CD4-positive, alpha-beta T cell treated with Interferon gamma for 1 hour (primary cell): ENCODE measurements at regions not wholly inside any gene's neighbourhood (a gene's known extent, or its start where the extent isn't known, plus 50 kb on each side); places are given as distances from the start of the nearest gene placed in this dataset.
"Not testable (repeated sequence)": the region's sequence is repeated elsewhere in the genome, so short reads cannot be mapped to it uniquely, and the experiment has no call there.

Experiments
- DNase-seq: peaks from one replicate; pipeline ENCODE4 v3.0.0-alpha.2; 2020

DNA sequence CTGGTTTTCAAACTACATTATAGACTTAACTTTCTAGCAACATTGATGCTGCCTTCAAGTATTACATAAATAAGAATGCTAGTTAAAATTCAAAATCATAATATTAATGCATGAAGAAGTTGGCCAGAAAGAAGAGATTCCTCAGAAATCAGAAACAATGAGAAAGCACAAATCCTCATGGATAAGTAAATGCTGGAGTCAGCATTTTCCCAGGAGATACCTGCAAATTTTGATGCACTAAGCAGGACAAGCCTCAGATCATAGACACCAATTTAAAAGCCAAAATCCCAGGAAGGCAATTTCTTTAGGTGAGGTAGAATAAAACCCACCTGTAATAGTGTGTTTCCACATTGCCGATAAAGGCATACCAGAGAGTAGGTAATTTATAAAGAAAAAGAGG is 305.2 kb upstream of the TBX18 start:
- DNase-seq: no peak

DNA sequence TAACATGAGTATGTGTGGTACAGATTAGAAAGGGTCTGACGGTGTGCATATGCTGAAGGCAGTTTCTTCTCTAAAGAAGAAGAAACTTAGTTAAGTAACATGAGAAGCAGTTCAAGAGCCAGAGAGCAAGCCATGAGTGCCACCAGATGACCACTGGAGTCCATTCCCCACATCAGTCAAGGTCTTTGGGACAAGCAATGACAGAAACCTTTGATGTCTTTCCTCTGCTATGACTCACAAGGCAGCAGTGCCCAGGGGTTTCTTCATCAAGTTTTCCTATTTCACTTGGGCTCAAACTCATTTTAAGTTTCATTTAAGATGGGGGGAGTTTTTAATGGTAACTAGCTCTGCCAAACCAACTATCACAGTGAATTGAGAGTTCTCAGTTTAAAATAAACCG is 303.8 kb upstream of the TBX18 start:
- DNase-seq: no peak

DNA sequence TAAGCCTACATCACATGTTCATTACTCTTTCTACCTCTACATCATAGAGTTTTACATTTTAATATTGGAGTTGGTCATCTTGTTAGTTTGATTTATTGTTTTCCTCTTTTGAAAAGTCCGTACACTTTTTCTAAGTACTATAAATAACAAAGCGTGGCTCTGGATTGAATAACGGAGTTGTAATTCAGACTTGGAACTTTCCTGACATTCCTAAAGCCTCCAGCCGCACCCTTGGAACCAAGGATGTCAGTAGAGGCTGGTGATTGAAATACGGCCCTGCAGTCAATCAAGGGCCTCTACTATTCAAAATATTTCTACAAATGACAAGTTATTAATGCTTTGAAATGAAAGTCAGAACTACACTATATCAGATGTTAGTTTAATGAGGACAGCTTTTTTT is 301.9 kb upstream of the TBX18 start:
- no peak for DNase-seq

DNA sequence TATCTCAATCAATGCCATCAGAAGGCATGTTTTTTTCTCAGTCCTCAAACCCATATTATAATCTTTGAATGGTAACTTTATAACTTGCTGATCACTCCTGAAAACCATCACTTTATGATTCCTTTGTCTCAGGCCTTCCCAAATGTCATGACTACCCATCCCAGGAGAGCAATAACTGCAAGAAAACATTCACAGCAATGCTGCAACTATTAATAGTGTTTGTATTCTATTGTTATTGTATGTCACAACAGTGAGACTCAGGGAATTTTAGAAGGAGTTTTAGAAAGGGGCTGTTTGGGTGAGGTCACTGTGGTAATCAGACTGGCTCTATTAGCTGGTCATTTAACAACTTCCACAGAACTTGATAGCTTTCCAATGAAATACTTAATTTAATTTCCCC is 301.4 kb upstream of the TBX18 start:
- DNase-seq: no peak

DNA sequence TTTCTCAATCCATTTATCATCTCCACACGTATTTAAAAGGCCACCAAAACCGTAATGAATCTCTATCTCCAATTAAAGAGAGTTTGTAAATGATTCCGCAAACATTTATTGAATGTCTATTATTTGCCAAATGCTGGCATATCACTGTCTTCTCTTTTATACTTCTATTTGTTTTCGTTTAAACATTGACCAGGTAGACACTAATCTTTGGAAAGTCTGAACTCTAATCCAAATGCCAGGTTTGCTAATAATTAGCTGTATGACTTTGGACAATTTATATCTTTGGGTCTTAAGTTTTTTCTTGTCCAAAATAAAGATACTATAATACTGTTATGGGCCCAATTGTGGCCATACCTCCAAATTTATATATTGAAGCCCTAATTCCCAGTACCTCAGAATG is 299.2 kb upstream of the TBX18 start:
- DNase-seq: no peak

DNA sequence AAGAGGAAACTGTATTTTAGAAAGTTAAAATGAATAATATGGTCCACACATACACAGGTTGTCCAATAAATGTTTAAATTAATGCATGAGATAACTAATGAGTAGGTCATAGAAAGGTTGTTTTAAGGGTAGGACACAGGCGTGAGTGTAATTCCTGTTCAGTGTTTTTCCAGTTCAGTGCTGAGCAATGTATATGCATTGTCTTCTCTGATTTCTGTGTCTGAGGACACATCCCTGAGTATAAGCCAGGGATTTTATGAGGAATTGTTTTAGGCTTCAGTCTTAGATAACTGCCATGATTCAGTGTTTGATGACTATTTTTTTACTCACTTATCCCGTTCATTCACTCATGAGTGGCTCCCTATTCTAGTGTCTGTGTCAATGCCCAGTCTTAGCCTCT is 298.5 kb upstream of the TBX18 start:
- DNase-seq: no peak

DNA sequence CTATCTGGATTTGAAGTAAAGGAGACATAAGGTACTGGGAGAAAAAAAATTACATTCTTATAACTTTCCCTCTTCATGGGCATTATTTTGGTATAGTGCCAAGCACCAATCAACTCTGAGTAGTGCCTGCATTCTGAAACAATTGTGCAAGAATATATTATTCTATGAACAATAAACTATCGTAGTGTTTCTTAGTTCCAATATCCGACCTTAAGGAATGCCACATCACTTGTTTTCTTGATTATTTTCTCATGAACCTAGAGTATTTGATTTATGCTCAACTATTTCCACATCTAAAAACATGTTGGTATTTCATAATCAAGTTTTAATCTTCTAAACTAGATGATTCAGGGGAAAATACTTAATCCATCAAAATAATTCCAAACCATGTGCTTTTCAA is 294.4 kb upstream of the TBX18 start:
- DNase-seq: no peak

DNA sequence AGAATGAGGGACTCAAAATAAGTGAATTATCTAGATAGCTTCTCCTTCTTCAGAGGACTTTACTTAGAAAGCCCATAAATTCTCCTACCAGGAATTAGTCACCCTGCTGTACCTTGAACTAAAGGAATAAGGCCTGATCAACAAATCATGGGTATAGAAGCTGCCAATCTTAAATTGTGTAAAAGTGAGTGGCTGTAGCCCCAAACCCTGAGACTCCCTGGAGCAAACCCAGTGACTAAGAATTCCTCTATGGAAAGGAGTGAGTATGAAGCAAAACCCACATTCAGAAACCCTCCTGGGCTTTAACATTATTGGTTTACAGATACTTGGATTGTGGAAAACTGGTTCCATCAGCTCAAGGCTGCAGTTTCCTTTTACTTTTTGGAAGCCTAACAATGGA is 285.8 kb upstream of the TBX18 start:
- no peak for DNase-seq

DNA sequence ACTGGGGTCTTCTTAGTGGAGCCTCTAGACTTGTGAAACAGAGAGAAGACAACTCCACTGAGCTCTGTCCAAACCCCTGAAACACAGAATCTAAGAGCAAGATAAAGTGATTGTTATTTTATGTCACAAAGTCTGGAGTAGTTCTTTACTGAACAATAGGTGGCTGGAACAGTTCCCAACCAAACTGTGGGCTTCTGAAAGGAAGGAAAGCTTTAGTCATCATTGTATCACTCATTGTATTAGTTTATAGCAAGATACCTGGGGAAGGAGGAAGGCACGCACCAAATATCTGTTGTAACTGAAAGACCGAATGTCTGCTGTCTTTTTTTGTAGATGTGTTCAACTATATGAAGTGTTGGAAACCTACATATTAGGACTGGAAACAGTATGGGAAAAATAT is 284.9 kb upstream of the TBX18 start:
- DNase-seq: no peak

DNA sequence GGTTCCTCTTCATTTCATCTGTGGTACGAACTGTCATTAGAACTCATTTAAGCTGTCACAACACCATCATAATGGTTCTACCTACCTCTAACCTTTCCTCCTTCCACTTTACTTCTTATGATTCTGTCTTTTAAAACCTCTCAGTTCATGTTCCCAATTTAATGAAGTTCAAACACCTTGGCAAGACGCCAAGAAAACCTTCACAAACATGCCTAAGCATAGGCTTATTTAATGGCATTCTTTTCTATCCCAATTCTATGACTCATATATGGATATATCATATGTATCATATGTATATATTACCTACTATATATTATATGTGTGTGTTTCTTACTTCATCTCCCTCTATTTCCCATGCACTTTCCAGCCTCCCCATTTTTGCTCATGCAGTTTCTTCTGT is 283.4 kb upstream of the TBX18 start:
- no peak for DNase-seq

DNA sequence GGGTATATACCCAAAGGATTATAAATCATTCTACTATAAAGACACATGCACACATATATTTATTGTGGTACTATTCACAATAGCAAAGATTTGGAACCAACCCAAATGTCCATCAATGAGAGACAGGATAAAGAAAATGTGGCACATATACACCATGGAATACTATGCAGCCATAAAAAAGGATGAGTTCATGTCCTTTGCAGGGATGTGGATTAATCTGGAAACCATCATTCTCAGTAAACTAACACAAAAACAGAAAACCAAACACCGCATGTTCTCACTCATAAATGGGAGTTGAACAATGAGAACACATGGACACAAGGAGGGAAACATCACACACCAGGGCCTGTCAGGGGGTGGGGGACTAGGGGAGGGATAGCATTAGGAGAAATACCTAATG is 281.4 kb upstream of the TBX18 start:
- DNase-seq: not testable (repeated sequence)

DNA sequence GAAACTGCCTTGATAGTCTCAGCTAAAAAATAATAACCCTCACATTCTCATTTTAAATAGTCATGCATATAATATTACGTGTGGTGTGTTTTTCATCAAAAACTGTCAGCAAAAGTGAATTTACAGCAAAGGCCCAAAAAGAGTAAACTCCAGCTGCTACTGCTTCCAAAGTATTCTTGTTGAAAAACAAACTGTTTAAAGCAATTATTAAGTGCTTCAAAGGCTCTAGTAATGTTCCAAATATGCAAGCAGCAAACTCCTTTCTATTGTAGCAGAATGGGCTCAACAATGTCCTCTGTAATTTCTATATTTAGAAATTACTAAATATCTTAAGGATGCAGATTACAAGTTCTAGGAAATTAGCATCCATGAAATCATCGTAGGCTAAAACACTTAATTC is 280.0 kb upstream of the TBX18 start:
- no peak for DNase-seq

DNA sequence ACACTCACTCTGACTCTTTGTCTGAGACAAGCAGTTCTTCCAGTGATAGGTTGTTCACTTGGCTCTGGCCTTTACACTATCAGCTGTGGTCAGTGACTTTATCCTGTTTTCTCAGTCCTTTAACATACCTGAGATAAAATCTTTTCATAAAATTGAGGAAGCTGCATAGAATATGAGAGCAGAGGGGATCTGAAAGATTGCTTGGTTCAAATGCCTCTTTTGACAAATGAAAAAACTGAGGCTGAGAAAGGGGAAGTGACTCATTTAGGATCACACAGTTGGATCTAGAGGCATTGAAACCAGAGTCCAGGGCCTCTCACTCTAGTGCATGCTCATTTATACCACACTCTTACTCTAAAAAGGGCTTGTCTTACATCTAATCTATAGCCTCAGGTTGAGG is 277.0 kb upstream of the TBX18 start:
- no peak for DNase-seq

DNA sequence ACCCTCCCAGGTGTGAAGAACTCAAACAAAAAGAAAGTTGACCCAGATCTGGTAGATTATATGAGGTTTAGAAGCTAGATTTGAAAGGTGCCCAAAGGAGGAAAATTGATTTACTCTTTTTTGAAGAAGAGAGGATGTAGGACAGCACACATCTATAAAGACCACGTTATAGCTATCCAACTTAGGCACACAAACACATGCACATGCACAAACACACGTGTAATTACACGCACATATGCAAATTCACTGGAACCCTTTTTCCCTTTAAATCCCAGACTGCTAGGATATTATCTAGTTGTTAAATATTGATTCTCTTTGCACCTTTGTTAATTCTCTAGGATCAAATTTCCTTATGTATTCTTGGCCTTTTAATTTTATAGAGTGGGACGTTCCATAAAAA is 272.8 kb upstream of the TBX18 start:
- no peak for DNase-seq

DNA sequence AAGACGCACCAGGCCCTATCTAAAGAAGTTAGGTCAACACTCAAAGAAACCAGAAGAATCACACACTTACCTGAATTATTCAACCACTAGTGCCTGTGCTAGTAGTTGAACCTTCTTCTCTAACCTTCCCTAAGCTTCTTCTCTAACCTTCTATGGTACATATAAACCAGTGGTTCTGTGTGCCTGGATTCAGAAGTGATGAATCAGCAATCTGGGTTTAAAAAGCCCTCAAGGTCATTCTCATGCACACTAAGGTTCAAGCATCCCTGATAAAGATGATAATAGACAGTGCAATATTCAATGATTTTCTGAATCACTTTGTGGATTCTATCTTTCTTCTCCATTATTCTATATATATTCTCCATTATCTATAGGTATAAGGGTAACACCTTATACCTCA is 271.4 kb upstream of the TBX18 start:
- DNase-seq: no peak

DNA sequence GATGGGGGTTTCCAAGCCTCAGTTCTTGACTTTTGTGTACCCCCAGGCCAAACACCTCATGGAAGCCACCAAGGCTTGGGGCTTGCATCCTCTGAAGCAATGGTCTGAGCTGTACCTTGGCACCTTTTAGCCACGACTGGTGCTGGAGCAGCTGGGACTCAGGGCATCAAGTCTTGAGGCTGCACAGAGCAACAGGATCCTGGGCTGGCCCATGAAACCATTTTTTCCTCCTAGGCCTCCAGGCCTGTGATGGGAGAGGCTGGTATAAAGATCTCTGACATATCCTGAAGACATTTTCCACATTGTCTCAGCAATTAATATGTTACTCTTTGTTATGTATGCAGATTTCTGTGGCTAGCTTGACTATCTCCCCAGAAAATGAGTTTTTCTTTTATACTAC is 269.1 kb upstream of the TBX18 start:
- no peak for DNase-seq

DNA sequence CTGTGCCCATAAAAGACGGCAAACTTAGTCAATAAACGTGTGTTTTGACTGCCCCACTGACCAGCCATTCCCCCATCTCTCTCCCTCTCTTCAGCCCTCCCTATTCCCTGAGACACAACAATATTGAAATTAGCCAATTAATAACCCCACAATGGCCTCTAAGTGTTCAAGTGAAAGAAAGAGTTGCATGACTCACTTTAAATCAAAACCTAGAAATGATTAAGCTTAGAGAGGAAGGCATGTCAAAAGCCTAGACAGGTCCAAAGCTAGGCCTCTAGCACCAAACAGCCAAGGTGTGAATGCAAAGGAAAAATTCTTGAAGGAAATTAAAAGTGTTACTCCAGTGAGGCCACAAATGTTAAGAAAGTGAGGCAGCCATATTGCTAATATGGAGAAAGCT is 261.6 kb upstream of the TBX18 start:
- DNase-seq: no peak

DNA sequence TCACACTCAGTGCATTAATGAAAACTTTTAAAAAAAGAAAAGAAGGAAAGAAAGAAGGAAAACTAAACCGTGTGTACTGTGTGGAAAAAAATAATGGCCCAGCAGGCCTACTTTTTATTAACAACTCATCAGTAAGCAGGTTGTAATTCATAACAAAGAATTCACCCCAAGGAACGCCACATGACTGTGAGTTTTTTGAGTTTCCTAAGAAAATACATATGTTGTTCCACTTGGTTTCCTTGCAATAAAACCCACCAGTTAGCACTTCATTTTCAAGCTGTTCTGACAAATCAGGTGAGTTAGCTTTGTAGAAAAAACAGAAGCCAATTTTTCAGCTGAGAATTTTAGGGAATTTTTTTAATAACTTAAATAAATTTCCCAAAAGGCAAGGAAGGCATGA is 259.3 kb upstream of the TBX18 start:
- DNase-seq: no peak

DNA sequence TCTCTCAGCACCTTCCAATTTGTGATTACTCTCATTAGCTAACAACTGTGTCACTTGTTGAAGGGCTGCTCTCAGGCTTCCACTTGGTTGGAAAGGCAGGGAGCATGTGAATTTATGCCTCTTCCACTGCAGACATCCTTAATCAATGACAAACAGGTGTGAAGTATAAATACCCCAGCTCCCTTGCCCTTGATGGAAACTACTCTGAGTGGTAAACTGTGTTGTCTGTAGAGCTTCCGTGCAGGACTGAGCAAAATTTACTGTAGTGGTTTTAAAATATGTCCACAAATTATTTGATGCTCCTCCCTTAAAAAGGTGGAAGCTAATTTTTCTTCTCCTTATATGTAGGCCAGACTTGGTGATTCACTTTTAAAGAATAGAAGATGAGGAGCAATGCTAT is 253.0 kb upstream of the TBX18 start:
- DNase-seq: no peak

DNA sequence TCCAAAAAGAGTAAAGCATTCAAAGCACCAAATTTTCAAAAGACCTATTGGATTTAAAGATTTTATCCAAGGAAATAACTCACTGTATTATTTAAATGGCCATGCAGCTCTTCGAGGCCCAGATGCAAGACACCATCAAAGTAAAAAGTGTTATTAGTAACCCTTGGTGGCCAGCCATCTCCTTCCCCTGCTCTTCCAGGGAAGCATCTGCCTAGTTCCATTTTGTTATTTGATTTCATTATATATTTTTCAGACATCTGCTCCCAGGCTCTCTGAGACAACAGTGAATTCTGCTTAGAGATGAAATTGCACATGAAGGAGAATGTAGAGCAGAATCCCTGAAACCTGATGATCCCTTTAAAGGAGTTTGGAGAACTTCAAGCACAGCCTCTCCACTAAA is 252.3 kb upstream of the TBX18 start:
- no peak for DNase-seq

DNA sequence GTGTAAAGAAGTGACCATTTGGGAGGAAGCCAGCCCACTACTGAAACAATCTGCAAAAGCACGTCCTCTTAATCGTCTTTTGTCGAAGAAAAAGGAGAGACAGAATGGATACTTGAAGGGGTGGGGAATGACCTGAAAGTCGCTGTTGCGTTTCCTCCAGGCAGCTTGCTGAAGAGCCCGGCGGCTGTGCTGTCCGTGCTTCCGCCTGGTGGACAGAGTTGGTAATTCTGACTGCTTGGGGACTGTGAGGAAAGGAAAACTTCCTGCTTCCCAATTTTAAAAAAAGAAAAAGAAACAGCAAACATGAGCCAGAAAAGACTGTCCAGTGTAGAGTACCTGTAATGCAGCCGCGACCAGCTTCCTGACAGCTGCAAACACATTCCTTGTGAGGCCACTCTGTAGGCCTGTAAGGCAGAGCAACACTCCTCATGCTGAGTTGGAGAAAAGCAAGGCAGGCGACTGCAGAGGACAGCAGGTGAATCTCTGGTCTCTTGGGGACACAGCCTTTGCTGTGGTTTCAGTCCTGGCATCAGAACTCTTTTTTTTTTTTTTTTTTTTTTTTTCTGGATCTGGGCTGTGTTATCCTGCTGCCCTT is 251.1 kb upstream of the TBX18 start:
- DNase-seq: no peak

DNA sequence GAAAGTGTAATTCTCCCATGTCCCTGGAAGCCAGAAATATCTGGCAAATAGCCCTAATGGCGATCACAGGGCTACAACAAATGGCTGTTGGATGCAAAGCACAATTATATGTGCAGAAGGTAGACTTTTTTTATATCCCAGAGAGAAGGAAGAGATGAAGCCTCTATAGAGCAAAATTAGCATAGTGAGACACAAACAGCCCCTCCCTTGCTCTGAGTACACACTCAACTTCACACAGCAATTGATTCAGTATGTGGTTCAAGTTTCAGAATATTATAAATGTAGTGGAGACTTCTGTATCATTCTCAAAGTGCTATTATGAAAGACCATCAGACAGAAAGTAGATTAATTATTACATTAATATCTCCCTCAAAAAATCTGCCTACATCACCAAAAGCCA is 246.5 kb upstream of the TBX18 start:
- no peak for DNase-seq

DNA sequence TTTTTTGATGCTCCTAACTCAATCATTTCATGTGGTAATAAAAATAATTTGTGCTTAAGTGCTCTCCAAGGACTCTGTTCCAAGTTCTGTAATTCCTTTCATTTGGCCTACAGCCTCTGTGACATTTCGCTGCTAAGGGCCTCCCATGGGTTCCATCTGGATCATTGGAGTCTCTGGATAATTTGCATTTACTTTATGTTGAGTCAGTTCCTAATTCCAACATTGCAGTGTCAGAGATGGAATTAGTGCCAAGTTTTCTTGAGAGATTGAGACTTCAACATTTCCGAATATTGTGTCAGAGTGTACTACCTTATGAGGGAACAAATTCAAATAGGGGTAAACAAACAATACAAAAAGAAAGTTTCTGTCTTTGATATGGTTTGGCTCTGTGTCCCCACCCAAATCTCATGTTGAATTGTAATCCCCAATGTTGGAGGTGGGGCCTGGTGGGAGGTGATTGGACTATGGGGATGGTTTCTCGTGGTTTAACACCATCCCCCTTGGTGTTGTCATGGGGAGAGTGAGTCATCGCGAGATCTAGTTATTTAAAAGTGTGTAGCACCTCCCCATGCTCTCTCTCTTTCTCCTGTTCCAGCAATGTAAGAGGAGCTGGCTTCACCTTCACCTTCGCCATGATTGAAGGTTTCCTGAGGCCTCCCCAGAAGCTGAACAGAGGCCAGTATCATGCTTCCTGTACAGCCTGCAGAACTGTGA is 244.1 kb upstream of the TBX18 start:
- DNase-seq: no peak

DNA sequence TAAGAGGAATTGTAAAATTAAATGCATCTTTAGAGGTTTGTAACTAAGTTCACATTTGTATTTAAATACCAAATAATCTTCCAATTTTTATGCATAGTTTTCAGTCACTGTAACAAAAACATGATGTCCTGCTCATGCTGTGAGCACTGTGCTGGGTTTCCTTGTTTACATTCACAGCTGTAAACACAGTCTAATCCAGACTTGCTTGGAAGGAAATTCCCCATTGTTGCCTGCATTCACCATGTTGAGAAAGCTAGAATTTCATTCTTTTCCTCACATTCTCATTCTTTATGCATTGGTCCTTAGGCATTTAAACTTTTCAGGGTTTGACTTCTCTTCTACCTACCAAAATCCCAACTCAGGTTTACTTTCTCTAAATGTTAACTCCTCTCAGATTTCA is 242.0 kb upstream of the TBX18 start:
- no peak for DNase-seq

DNA sequence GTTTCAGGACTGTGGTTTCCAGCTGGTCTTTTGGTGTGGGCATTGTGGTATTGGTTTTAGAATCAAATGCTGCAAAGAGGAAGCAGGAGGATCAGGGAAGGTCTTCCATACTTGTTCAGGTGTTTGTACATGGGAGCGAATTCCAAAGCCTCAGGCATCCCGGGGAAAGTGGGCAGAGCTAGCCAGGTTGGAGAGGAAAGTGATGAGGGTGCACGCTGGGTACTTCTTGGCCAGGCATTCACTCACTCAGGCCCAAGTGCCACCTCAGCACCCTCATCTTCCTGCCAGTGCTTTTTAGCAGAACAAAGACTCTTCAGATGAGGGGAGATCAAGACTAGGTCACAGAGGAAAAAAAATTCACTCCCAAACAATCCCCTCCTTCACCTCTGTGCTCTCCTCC is 241.1 kb upstream of the TBX18 start:
- DNase-seq: no peak
